Neural crest cell (in vitro differentiated cells): ENCODE measurements at regions not wholly inside any gene's neighbourhood (a gene's known extent, or its start where the extent isn't known, plus 50 kb on each side); places are given as distances from the start of the nearest gene placed in this dataset.

Experiments
- DNase-seq: peaks from one replicate; pipeline ENCODE4 v3.0.0; 2021; ENCODE audit warnings: low read depth, mixed read lengths, low spot score
- H3K27ac Mint-ChIP-seq: one replicate; pipeline ENCODE4 v1.8.0; 2021; ENCODE audit warnings: mild to moderate bottlenecking, mixed read lengths; ENCODE audit not compliant: unreplicated experiment
- H3K27me3 Mint-ChIP-seq: 2 replicates; pipeline ENCODE4 v1.8.0; 2021; ENCODE audit warnings: low read depth, mild to moderate bottlenecking, mixed read lengths
- H3K36me3 Mint-ChIP-seq: 2 replicates; pipeline ENCODE4 v1.8.0; 2021; ENCODE audit warnings: low read depth, mild to moderate bottlenecking, mixed read lengths
- H3K4me1 Mint-ChIP-seq: 2 replicates; pipeline ENCODE4 v1.8.0; 2021; ENCODE audit warnings: mixed read lengths
- H3K4me3 Mint-ChIP-seq: one replicate; pipeline ENCODE4 v1.8.0; 2021; ENCODE audit warnings: mild to moderate bottlenecking, mixed read lengths
- H3K9me3 Mint-ChIP-seq: 2 replicates; pipeline ENCODE4 v1.8.0; 2021; ENCODE audit warnings: mixed read lengths
- TF ChIP-seq, protein P1 (sequence below): fragments of 200-600 bp; sonication (generic); conservative IDR thresholded peaks from 2 replicates; pipeline ENCODE4 v1.5.0; 2021; ENCODE audit warnings: antibody characterized with exemption, mild to moderate bottlenecking

DNA sequence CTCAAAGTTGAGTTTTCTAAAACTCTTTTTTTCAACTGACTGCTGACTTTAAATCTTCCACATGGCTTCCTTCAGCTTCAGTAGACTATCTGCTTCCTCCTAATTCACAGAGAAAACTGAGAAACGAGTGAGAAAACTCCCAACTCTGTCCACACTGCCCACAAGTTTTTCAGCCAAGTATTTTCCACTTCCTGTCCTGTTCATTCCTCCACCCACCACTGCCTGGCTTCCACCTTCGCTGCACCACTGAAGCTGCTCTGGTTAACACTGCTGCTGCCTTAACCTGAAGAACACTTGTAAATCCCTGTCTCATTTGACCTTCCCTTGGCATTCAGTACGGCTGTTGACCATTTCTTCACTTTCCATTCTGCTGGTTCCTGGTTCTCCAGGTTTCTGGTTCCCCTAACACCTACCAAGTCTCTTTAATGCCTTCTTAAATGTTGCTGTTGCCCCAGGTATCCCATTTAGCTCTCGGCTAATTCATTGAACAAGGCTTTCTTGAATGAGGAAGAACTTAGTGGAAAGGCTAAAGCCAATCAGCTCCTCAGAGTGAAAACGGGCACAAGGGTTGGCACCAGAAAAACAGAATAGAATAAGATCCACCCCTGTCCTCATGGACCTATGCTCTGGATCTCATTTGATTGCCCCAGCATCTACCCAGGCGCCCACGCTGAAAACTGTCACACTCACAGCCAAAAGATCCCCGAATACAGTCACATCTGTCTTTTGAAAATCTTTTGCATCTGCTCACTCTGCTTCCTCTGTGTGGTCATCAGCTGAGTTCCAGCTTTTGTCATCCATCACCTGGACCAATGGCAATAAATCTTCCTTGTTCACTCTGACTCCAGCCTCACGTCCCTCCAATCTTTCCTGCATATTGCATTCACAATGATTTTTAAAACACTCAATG is 104.4 kb upstream of the TAB2 start:
- H3K27ac Mint-ChIP-seq: no peak overlapping the region
- H3K27me3 Mint-ChIP-seq: no peaks in the 10 kb centered on the region
- H3K4me1 Mint-ChIP-seq: peaks cover 4% of the 10 kb centered on the region
- H3K36me3 Mint-ChIP-seq: no peaks in the 10 kb centered on the region
- DNase-seq: no peak
- TF ChIP-seq, protein P1, sequence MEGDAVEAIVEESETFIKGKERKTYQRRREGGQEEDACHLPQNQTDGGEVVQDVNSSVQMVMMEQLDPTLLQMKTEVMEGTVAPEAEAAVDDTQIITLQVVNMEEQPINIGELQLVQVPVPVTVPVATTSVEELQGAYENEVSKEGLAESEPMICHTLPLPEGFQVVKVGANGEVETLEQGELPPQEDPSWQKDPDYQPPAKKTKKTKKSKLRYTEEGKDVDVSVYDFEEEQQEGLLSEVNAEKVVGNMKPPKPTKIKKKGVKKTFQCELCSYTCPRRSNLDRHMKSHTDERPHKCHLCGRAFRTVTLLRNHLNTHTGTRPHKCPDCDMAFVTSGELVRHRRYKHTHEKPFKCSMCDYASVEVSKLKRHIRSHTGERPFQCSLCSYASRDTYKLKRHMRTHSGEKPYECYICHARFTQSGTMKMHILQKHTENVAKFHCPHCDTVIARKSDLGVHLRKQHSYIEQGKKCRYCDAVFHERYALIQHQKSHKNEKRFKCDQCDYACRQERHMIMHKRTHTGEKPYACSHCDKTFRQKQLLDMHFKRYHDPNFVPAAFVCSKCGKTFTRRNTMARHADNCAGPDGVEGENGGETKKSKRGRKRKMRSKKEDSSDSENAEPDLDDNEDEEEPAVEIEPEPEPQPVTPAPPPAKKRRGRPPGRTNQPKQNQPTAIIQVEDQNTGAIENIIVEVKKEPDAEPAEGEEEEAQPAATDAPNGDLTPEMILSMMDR: no peak
- no peaks in the 10 kb centered on the region for H3K9me3 Mint-ChIP-seq
- no peak overlapping the region for H3K4me3 Mint-ChIP-seq

DNA sequence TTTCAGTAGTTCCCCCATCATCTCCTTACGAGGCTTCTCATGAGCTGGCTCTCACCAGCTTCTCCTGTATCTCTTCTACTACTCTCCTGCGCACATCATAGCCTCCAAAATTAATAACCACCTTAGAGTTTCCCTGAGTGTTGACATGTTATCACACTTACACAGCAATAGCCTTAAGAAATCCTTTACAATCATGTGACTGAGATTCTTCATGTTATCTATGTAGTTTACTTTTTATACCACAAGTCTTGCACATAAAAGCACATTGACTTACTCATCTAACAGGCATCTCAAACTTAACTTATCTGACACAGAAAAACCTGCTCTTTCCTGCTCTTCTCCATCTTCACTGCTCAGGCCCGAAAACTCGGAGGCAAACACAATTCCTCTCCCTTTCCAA is 103.7 kb upstream of the TAB2 start:
- TF ChIP-seq, protein P1: no peak
- H3K36me3 Mint-ChIP-seq: no peaks in the 10 kb centered on the region
- no peak for DNase-seq
- no peak overlapping the region for H3K27ac Mint-ChIP-seq
- H3K9me3 Mint-ChIP-seq: no peaks in the 10 kb centered on the region
- H3K4me1 Mint-ChIP-seq: peaks cover 4% of the 10 kb centered on the region
- H3K27me3 Mint-ChIP-seq: no peaks in the 10 kb centered on the region
- no peak overlapping the region for H3K4me3 Mint-ChIP-seq

DNA sequence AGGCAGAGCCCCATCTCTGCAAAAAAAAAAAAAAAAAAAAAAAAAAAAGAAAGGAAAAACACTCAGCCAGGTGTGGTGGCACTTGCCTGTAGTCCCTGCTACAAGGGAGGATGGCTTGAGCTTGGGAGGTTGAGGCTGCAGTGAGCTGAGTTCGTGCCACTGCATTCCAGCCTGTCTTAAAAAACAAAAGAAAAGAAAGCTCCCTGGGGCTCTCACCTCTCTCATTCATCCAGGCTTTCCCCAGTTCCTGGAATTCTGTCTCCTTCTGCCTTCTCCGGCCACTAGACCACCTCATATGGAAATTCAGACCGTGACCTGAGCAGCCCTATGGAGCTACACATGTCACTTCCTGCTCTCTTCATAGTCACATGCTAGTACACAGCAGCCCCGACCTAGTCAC is 101.1 kb upstream of the TAB2 start:
- Mint-ChIP-seq H3K27me3 (no peaks in the 10 kb centered on the region), H3K36me3 (no peaks in the 10 kb centered on the region), H3K4me1 (peaks cover 10% of the 10 kb centered on the region), H3K9me3 (no peaks in the 10 kb centered on the region), H3K4me3 (no peak overlapping the region), H3K27ac (no peak overlapping the region)
- DNase-seq: no peak
- TF ChIP-seq, protein P1: no peak

DNA sequence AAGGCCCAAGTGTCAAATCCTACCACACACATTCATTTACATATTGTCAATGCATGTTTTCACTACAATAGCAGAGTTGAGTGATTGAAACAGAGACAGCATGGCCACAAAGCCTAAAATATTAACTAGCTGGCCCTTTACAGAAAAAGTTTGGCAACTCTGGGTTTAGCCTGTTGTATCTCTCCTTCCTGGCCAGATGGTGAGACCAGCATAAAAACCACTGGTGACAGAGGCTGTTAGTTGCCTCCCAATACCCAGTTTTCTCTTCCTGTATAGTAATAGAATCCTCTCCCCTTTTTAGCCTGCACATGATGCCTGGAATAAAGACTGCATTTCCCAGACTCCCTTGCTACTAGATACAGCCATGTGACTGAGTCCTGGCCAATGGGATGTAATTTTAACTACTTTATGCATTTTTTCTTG is 100.0 kb upstream of the TAB2 start:
- Mint-ChIP-seq H3K9me3 (no peaks in the 10 kb centered on the region), H3K27ac (no peak overlapping the region), H3K36me3 (no peaks in the 10 kb centered on the region), H3K4me1 (peaks cover 10% of the 10 kb centered on the region), H3K27me3 (no peaks in the 10 kb centered on the region), H3K4me3 (no peak overlapping the region)
- TF ChIP-seq, protein P1: no peak
- no peak for DNase-seq

DNA sequence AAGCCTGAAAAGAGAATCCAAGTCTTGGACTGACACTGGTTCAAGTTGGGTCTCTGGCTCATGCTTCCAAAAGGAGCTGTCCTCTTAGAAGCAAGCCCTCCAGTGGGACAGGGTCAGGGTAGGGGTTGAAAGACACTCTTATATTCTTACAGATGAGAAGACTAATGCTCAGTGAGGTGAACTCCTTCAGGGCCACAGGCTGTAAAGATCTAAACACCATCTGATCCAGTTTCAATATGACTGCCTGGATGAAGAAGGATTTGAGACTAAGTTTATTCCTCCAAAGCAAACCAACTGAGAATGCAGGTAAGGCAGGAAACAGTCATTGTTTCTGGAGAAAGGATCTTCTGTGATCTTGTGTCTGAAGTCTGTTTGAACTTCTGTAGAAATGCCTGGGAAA is 99.0 kb upstream of the TAB2 start:
- Mint-ChIP-seq H3K9me3 (no peaks in the 10 kb centered on the region), H3K36me3 (no peaks in the 10 kb centered on the region), H3K27me3 (no peaks in the 10 kb centered on the region), H3K4me3 (no peak overlapping the region), H3K27ac (no peak overlapping the region), H3K4me1 (peaks cover 10% of the 10 kb centered on the region)
- TF ChIP-seq, protein P1: no peak
- no peak for DNase-seq
